Natural killer cell (primary cell): ENCODE measurements at regions not wholly inside any gene's neighbourhood (a gene's known extent, or its start where the extent isn't known, plus 50 kb on each side); places are given as distances from the start of the nearest gene placed in this dataset.
A peak's percentile ranks its signal among the peaks of the same experiment; 100 is the strongest.

Experiments used
- ATAC-seq, 3 donors: fragments of 150-1000 bp in 2 of 3; fragments of 200-7000 bp in 1 of 3; cut with Tn5 transposase; 1 replicate in 1 of 3; 2 replicates in 2 of 3; pipeline ENCODE4 v1.10.0; 2021; ENCODE audit warnings: mild to moderate bottlenecking in 2 of 3, moderate library complexity in 2 of 3
- DNase-seq, 2 donors: peaks; one replicate each; pipeline versions ENCODE4 v3.0.0 to v3.0.0-alpha.2; 2013 to 2021; ENCODE audit warnings: mixed read lengths in 1 of 2
- H3K27ac ChIP-seq: one replicate; pipeline ENCODE4 v1.5.1; 2013; ENCODE audit warnings: mild to moderate bottlenecking, low read length
- H3K27me3 ChIP-seq: one replicate; pipeline ENCODE4 v1.6.1; 2013; ENCODE audit warnings: low read length; ENCODE audit not compliant: control insufficient read depth, insufficient read depth
- H3K36me3 ChIP-seq: one replicate; pipeline ENCODE4 v1.6.1; 2013; ENCODE audit warnings: low read length; ENCODE audit not compliant: control insufficient read depth, insufficient read depth
- H3K4me1 ChIP-seq: one replicate; pipeline ENCODE4 v1.6.1; 2013; ENCODE audit warnings: low read length; ENCODE audit not compliant: control insufficient read depth, insufficient read depth
- H3K4me3 ChIP-seq: one replicate; pipeline ENCODE4 v1.5.1; 2013; ENCODE audit warnings: low read length
- H3K9me3 ChIP-seq: one replicate; pipeline ENCODE4 v1.6.1; 2013; ENCODE audit warnings: low read length; ENCODE audit not compliant: control insufficient read depth, insufficient read depth
- H3K27ac Mint-ChIP-seq, 2 donors: one replicate each; pipeline ENCODE4 v1.8.0; 2022; ENCODE audit warnings: mild to moderate bottlenecking in 2 of 2, mixed read lengths in 2 of 2, moderate library complexity in 1 of 2
- H3K27me3 Mint-ChIP-seq, 2 donors: one replicate each; pipeline ENCODE4 v1.8.0; 2022; ENCODE audit warnings: low read depth in 2 of 2, mixed read lengths in 2 of 2
- H3K36me3 Mint-ChIP-seq: one replicate; pipeline ENCODE4 v1.8.0; 2022; ENCODE audit warnings: mixed read lengths
- H3K4me1 Mint-ChIP-seq, 2 donors: one replicate each; pipeline ENCODE4 v1.8.0; 2022; ENCODE audit warnings: mixed read lengths in 2 of 2
- H3K4me3 Mint-ChIP-seq: one replicate; pipeline ENCODE4 v1.8.0; 2022; ENCODE audit warnings: mild to moderate bottlenecking, moderate library complexity, mixed read lengths
- H3K9me3 Mint-ChIP-seq, 2 donors: one replicate each; pipeline ENCODE4 v1.8.0; 2022; ENCODE audit warnings: mixed read lengths in 2 of 2
- CTCF ChIP-seq: fragments of 200-600 bp; IDR thresholded peaks from one replicate; pipeline ENCODE4 v1.8.0; 2022; ENCODE audit warnings: antibody characterized with exemption
- WGBS: methylation state at CpG from one replicate; pipeline ENCODE4 v1.1.7; 2013; ENCODE audit warnings: missing lambda C conversion rate; ENCODE audit not compliant: insufficient coverage; 5-methylcytosine and 5-hydroxymethylcytosine counted together
- intact Hi-C: fragments of 100-400 bp; cut with micrococcal nuclease; formaldehyde crosslinking; loops from one replicate; pipeline ENCODE4 v1.14.2; 2022

- Mint-ChIP-seq H3K4me3 (no peak overlapping the region), H3K36me3 (no peaks in the 10 kb centered on the region), H3K9me3 (no peaks in the 10 kb centered on the region), H3K27ac (no peak overlapping the region), H3K4me1 (peaks cover 0 to 27% of the 10 kb centered on the region in 2 donors), H3K27me3 (no peaks in the 10 kb centered on the region)
- Histone ChIP-seq H3K9me3 (no peaks in the 10 kb centered on the region), H3K4me1 (no peaks in the 10 kb centered on the region), H3K27me3 (no peaks in the 10 kb centered on the region), H3K27ac (no peak overlapping the region), H3K36me3 (no peaks in the 10 kb centered on the region), H3K4me3 (no peak overlapping the region)
- 84% methylated on average over 17 of the region's 17 CpGs for WGBS
- DNase-seq (no peak), ATAC-seq (no peak)
- TF ChIP-seq CTCF, result no peak
- intact Hi-C loops, result no loop called here
Measured at GRCh38 chr17:79457376-79457775, 153.5 kb downstream of the RBFOX3 start.

- Mint-ChIP-seq H3K4me1 (peaks cover 0 to 35% of the 10 kb centered on the region in 2 donors), H3K4me3 (no peak overlapping the region), H3K9me3 (no peaks in the 10 kb centered on the region), H3K27ac (peak overlapping the region in 1 of 2 donors; percentile 19), H3K27me3 (no peaks in the 10 kb centered on the region), H3K36me3 (no peaks in the 10 kb centered on the region)
- Histone ChIP-seq H3K36me3 (no peaks in the 10 kb centered on the region), H3K9me3 (no peaks in the 10 kb centered on the region), H3K27ac (no peak overlapping the region), H3K4me3 (no peak overlapping the region), H3K27me3 (no peaks in the 10 kb centered on the region), H3K4me1 (no peaks in the 10 kb centered on the region)
- WGBS, result 84% methylated on average over 11 of the region's 11 CpGs
- intact Hi-C loops, result no loop called here
- DNase-seq (no peak), ATAC-seq (no peak)
- TF ChIP-seq CTCF, result no peak
Measured at GRCh38 chr17:79455636-79456035, 155.2 kb downstream of the RBFOX3 start.

- DNase-seq (no peak), ATAC-seq (no peak)
- Histone ChIP-seq H3K36me3 (no peaks in the 10 kb centered on the region), H3K4me1 (no peaks in the 10 kb centered on the region), H3K27me3 (no peaks in the 10 kb centered on the region), H3K9me3 (no peaks in the 10 kb centered on the region), H3K27ac (no peak overlapping the region), H3K4me3 (no peak overlapping the region)
- no peak overlapping the region for H3K4me3 Mint-ChIP-seq
- no peaks in the 10 kb centered on the region for H3K36me3 Mint-ChIP-seq
- intact Hi-C loops, result no loop called here
- WGBS, result 89% methylated on average over 6 of the region's 6 CpGs
- no peak overlapping the region for H3K27ac Mint-ChIP-seq
- TF ChIP-seq CTCF, result no peak
- H3K4me1 Mint-ChIP-seq, result peaks cover 0 to 32% of the 10 kb centered on the region in 2 donors
- no peaks in the 10 kb centered on the region for H3K27me3 Mint-ChIP-seq
- H3K9me3 Mint-ChIP-seq, result no peaks in the 10 kb centered on the region
Measured at GRCh38 chr17:79454826-79455225, 156.0 kb downstream of the RBFOX3 start.

GRCh38 chr17:79453481-79453880 lies 157.4 kb downstream of the RBFOX3 start:
- Mint-ChIP-seq H3K4me1 (peaks cover 0 to 36% of the 10 kb centered on the region in 2 donors), H3K27me3 (no peaks in the 10 kb centered on the region), H3K27ac (no peak overlapping the region), H3K4me3 (no peak overlapping the region), H3K9me3 (no peaks in the 10 kb centered on the region), H3K36me3 (no peaks in the 10 kb centered on the region)
- no peak overlapping the region for H3K27ac ChIP-seq
- no peak for DNase-seq
- no peaks in the 10 kb centered on the region for H3K27me3 ChIP-seq
- intact Hi-C loops, result no loop called here
- no peaks in the 10 kb centered on the region for H3K36me3 ChIP-seq
- no peak overlapping the region for H3K4me3 ChIP-seq
- no peaks in the 10 kb centered on the region for H3K9me3 ChIP-seq
- 86% methylated on average over 6 of the region's 6 CpGs for WGBS
- ATAC-seq, result no peak
- H3K4me1 ChIP-seq, result no peaks in the 10 kb centered on the region
- no peak for TF ChIP-seq CTCF
